ENCODE measurements at regions not wholly inside any gene's neighbourhood (a gene's known extent, or its start where the extent isn't known, plus 50 kb on each side); places are given as distances from the start of the nearest gene placed in this dataset.
"Not testable (repeated sequence)": the region's sequence is repeated elsewhere in the genome, so short reads cannot be mapped to it uniquely, and the experiment has no call there.

GRCh38 chr2:133968446-133968845 is 285.4 kb upstream of the MGAT5 start:
- in situ Hi-C loops (cut with MboI; ENCODE audit: low sequenced_read_pairs) = no loop called here

- in situ Hi-C loops (cut with MboI; ENCODE audit: low sequenced_read_pairs) = no loop called here
These were observed 283.2 kb upstream of the MGAT5 start for GRCh38 chr2:133970641-133971040.

- in situ Hi-C loops (cut with MboI; ENCODE audit: low sequenced_read_pairs) = no loop called here
These were observed 281.6 kb upstream of the MGAT5 start for GRCh38 chr2:133972297-133972696.

- in situ Hi-C loops (cut with MboI; ENCODE audit: low sequenced_read_pairs) = no loop called here
These were observed 281.1 kb upstream of the MGAT5 start for GRCh38 chr2:133972786-133973185.

GRCh38 chr2:133974353-133974752 is 279.5 kb upstream of the MGAT5 start:
- in situ Hi-C loops (cut with MboI; ENCODE audit: low sequenced_read_pairs) = no loop called here

- in situ Hi-C loops (cut with MboI; ENCODE audit: low sequenced_read_pairs) = no loop called here
These were observed 278.7 kb upstream of the MGAT5 start for GRCh38 chr2:133975135-133975534.

DNA sequence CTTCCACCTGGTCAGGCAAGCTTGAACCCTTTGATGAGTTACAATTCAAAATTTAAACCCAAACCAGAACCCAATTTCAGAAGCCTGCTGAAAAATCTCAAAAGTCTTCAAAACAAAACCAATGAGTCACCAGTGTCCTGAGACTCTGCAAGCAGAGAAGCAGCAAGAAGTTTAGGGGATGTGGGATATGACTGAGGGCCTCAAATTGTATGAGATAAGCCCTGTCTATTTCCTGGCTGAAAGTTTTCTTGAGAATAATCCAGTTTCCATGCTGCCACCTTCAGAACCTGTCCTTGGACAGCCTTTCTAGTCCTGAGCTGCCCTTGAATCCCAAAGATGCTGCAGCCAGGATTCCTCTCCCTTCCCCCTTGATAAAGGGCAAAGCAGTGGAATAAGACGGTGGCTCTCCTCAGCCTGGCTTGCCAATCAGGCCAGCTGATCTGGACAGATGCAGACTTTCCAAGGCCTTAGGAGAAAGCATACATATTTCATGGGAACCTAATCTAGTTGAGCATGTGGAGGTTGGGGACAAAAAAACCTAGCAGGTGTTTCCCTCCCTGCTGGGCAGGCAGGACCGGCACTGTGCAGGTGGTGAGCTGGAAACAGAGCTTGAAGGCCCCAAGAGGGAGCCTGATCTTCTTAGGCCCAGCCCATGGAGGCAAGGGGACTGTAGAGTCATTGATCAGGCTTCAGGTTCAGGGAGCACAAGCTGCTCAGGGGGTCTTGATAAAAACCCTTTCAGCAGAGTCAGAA is 278.0 kb upstream of the MGAT5 start:
- in situ Hi-C loops (cut with MboI; ENCODE audit: low sequenced_read_pairs) = no loop called here

- in situ Hi-C loops (cut with MboI; ENCODE audit: low sequenced_read_pairs) = no loop called here
These were observed 277.2 kb upstream of the MGAT5 start for GRCh38 chr2:133976659-133977058.

DNA sequence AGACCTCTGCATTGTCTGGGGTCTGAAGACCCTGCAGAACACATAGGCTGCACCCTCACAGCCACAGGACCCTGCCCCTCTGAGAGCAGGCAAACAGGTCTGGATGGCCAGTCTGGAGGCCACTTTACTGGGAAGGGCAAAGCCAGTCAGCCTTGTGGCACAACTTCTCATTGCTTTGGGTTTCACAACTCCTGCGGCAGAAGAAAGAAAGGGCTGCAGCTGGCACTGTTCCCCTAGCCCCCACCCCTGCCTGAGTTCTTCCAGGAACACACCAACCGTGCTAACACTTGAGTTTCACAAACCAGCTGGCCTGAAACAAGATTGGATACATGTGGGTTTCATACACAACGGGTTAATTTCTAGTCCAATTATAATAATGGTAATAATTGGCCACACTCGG is 276.5 kb upstream of the MGAT5 start:
- in situ Hi-C loops (cut with MboI; ENCODE audit: low sequenced_read_pairs) = no loop called here

DNA sequence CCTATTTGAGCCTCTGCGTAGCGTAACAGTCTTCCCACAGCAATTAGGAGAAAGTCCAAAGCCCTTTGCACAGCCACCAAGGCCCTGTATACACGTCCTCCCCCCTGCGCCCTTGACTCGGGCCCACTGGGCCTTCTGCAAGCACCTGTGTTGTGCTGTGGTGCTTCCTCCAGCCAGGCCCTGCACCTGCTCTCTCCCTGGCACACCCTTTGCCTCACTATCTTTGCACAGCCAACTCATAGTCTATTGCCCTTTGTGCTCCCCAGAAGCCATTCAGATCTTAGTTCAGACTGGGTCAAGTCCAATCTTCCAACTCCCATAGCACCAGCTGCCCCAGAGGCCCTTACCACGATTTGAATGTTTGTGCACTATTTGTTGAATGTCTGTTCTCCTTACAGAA is 271.6 kb upstream of the MGAT5 start:
- in situ Hi-C loops (cut with MboI; ENCODE audit: low sequenced_read_pairs) = no loop called here

GRCh38 chr2:133985563-133985962 is 268.3 kb upstream of the MGAT5 start:
- in situ Hi-C loops (cut with MboI; ENCODE audit: low sequenced_read_pairs) = no loop called here

DNA sequence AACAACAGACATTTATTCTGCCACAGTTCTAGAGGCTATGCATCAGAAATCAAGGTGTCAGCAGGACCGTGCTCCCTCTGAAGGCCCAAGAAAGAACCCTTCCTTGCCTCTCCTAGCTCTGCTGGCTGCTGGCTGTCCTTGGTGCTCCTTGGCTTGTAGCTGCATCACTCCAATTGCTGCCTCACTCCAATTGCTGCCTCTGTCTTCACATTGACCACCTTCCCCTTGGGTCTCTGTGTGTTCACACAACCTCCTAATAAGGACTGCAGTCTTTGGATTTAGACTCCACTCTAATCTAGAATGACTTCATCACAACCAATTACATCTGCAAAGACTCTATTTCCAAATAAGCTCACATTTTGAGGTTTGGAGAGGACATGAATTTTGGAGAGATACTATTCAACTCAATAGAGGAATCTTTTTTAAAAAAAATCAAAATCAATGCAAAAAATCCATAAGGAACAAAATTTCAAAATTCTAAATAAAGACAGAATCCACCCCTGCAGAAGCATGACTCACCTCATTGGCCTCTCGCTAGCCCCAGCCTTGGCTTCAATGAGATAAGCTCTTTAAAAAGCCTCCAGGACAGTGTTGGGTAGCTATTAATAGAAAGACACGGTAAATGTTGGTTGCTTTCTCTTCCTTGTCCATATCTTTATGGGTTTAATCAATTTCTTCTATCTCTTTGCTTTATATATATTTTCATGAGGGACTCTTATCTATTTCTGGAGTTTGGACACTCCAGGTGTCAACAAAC is 267.6 kb upstream of the MGAT5 start:
- in situ Hi-C loops (cut with MboI; ENCODE audit: low sequenced_read_pairs) = no loop called here

DNA sequence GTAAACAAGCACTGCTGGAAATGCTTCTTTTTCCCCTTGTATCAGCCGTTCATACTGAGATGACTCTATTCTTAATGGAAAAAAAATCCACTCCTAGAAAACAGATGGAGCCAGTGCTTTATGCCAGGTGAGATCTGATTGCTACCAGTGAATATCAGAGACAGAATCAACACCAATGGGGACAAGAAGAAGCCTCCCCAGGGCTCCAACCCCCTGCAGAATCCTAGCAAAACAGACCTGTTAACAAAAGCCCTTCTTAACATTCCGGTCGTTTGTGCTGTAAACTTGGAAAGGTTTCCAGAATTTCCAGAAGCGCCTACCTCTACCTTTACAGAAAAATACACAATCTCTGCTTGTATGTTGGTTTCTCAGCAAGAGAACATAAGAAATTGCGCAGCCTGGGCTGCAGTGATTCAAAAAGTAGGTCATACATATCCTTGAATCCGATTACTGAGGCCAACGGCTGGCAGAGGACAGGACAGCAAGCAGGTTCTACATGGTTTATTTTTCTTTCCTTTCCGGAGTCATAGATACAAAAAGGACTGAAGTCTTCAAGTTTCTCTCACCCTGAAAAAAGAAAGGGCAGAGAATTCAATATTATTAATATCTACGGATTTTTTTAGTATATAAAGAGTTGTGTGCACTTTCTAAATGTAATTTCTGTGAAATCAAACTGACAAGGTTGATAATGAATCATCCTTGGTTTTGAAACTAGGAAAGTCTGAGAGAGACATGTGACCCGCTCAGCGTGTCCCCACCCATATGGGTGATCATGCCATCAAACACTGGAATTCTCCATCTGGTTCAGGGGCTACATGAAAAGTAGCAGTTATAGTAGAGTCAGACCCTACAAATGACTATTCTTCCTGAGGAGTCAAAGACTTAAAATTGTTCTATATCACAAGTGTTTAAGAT is 266.7 kb upstream of the MGAT5 start:
- in situ Hi-C loops (cut with MboI; ENCODE audit: low sequenced_read_pairs) = no loop called here

DNA sequence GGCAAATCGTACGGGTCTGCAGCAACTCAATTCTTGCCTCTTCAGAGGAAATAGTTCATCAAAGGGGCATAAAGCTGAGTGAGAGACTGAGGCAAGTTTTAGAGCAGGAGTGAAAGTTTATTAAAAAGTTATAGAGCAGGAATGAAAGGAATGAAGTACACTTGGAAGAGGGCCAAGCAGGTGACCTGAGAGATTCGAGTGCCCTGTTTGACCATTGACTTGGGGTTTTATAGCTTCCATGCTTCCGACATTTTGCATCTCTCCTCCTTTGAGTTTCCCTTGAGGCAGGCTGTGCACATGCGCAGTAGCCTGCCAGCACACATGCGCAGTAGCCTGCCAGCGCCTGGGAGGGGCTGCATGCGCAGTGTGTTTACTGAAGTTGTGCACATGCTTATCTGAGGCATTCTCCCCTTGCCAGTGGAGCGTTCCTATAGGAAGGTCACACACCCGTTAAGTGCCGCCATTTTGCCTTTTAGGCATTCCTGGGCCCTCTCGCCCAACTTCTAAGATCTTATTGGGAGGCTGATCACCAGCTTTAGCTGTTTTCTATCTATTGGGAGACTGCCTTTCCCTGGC is 265.5 kb upstream of the MGAT5 start:
- in situ Hi-C loops (cut with MboI; ENCODE audit: low sequenced_read_pairs) = no loop called here

DNA sequence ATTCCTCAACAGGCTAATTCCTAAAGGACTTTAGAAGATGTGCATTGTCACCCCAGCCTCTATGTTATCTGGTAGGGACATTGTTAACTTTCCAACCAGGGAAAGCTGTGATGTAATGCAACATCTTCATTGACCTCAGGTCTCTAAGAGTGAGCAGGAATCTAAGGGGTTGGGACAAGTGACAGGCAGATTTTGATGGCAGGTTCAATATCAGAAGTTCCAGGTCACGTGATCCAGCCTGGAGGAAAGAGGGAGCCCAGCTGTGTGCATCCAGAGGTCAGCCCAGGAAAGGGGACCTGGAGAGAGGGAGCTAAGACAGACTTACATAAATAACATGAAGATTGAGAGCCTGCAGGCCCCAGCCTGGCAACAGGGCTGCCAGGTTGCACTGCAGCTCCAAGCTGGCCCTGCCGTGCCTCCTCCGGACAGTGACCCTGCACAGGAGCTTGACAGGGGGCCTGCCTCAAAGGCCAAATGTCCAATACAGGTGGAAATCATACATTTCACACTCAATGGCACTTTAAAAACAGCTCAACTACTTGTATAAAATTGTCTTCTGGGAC is 262.2 kb upstream of the MGAT5 start:
- in situ Hi-C loops (cut with MboI; ENCODE audit: low sequenced_read_pairs) = no loop called here

DNA sequence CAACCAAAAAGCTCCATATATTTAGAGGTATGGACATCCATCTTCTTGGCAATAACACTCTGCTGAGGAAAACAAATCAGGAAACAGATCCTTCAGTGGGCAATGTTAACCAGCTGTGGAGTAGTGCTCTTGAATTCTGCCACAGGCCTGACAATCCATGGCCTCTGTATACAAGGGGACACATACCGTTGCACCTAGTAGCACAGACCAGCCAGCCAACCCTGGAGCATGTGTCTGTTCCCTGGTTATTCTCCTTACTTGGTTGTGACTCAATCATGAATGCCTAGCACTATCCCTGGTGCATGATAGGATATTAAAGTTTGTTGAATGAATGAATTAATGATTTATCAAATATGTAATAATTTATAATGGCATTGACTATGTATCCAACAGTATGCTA is 261.4 kb upstream of the MGAT5 start:
- in situ Hi-C loops (cut with MboI; ENCODE audit: low sequenced_read_pairs) = no loop called here

DNA sequence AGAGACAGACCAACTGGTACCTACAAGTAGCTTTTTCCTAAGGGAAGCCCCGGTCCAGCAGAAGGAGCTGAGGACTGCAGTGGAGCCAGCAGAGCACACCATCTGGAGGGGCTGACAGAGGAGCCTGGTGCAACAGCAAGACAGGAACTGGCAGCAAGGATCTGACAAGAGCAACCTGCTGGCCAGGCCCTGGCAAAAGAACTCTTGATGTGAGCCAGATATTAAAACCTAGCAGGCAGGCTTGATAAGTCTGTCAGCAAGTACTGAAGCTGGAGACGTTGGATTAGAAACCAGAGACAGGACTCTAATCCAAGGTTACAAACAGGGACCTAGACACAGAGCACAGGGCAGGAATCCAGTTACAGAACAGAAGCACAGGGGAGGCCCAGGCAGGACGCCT is 260.7 kb upstream of the MGAT5 start:
- in situ Hi-C loops (cut with MboI; ENCODE audit: low sequenced_read_pairs) = no loop called here

GRCh38 chr2:133998726-133999125 is 255.1 kb upstream of the MGAT5 start:
- in situ Hi-C loops (cut with MboI; ENCODE audit: low sequenced_read_pairs) = not testable (repeated sequence)

DNA sequence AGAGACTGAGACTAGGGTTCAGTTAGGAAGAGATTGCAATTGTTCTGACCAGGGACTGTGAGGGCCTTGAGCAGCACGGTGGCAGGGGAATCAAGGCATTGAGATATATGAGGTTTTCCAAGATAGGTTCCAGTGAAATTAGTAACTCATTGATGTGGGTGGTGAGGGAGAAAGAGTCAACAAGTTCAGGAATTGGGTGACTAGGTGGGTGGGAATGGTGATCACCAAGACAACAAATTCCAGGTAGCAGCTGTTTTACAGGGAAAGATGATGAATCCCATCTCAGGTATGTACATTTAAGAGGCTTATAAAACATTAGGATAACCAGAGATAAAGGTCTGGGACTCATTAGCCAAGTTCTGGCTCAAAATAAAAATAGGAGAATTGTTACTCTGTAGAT is 251.5 kb upstream of the MGAT5 start:
- in situ Hi-C loops (cut with MboI; ENCODE audit: low sequenced_read_pairs) = no loop called here

DNA sequence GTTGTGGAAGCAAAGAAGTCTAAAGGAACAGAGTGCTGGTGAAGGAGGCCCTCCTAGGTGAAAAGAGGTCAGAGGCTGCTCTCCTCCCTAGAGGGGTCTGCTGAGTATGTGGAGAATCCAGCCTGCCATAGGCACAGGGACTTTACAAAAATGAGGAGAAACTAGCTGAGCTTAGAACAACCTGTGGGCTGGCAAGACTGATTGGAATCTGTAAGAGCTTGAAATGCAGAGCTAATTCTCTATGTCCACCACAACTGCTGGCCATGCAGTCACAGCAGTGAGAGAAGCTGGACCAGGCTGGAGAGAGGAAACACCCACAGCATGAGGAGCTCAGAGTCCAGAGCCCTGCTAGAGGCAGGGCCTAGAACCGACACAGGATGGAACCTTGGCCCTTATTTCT is 251.0 kb upstream of the MGAT5 start:
- in situ Hi-C loops (cut with MboI; ENCODE audit: low sequenced_read_pairs) = no loop called here

- in situ Hi-C loops (cut with MboI; ENCODE audit: low sequenced_read_pairs) = no loop called here
These were observed 249.4 kb upstream of the MGAT5 start for GRCh38 chr2:134004467-134004866.

All from HL-60/S4 treated with retinoic acid at 250 ng/mL for 4 days and 3 days (cell line).